Panc1 (cell line): ENCODE measurements at regions not wholly inside any gene's neighbourhood (a gene's known extent, or its start where the extent isn't known, plus 50 kb on each side); places are given as distances from the start of the nearest gene placed in this dataset.

Experiments used
- ATAC-seq: fragments of 200-7000 bp; cut with Tn5 transposase; 2 replicates; pipeline ENCODE4 v1.9.1; 2020; ENCODE audit warnings: mild to moderate bottlenecking, moderate library complexity
- BruUV-seq: library from RNA; stranded (reverse); fragments of 400-500 nt; replicated peaks from 2 replicates; lab custom pipeline; 2021; lab: Mats Ljungman, UMichigan
- CTCF ChIA-PET: fragments of 300-600 bp; sonication (Branson Sonifier 250); formaldehyde crosslinking; loops from one replicate; lab custom pipeline; 2022; ENCODE audit warnings: antibody characterized with exemption; lab: Charles Lee
- POLR2A ChIA-PET: fragments of 300-600 bp; sonication (Branson Sonifier 250); formaldehyde crosslinking; loops from one replicate; lab custom pipeline; 2022; ENCODE audit warnings: antibody characterized with exemption; lab: Charles Lee
- DNase-seq: peaks from one replicate; pipeline ENCODE4 v3.0.0-alpha.2; 2010; ENCODE audit warnings: low read depth, low spot score
- H3K27ac ChIP-seq: 2 replicates; pipeline ENCODE4 v1.5.1; 2011; ENCODE audit warnings: mild to moderate bottlenecking, low read length, inconsistent platforms
- H3K27me3 ChIP-seq: fragments of 200-500 bp; sonication (Bioruptor generic); 2 replicates; pipeline ENCODE4 v1.6.0; 2014; ENCODE audit warnings: low read length, inconsistent platforms; ENCODE audit not compliant: control insufficient read depth, insufficient read depth
- H3K36me3 ChIP-seq: fragments of 200-500 bp; sonication (Bioruptor generic); 2 replicates; pipeline ENCODE4 v1.5.1; 2014; ENCODE audit warnings: inconsistent platforms, mild to moderate bottlenecking, low read length, moderate library complexity; ENCODE audit not compliant: control insufficient read depth, insufficient read depth
- H3K4me1 ChIP-seq: 2 replicates; pipeline ENCODE4 v1.5.1; 2011; ENCODE audit warnings: inconsistent platforms, mild to moderate bottlenecking, low read length, moderate library complexity; ENCODE audit not compliant: control insufficient read depth, insufficient read depth
- H3K4me3 ChIP-seq, 2 experiments: 2 replicates each; pipeline ENCODE4 v1.5.1; 2011 to 2012; ENCODE audit warnings: low read depth in 2 of 2, low read length in 2 of 2, mild to moderate bottlenecking in 2 of 2, inconsistent platforms in 1 of 2, moderate library complexity in 1 of 2
- H3K9me3 ChIP-seq: fragments of 200-500 bp; sonication (Bioruptor generic); 2 replicates; pipeline ENCODE4 v1.5.1; 2014; ENCODE audit warnings: low read depth, mild to moderate bottlenecking, inconsistent platforms, low read length, moderate library complexity; ENCODE audit not compliant: control insufficient read depth, insufficient read depth
- CTCF ChIP-seq: fragments of 450-650 bp; IDR thresholded peaks from 2 replicates; pipeline ENCODE4 v1.5.1; 2017; ENCODE audit warnings: mild to moderate bottlenecking
- POLR2AphosphoS5 ChIP-seq: IDR thresholded peaks from 2 replicates; pipeline ENCODE4 v1.6.1; 2012; ENCODE audit warnings: mild to moderate bottlenecking, low read depth, low read length, moderate library complexity
- REST ChIP-seq, 2 experiments: IDR thresholded peaks; 2 replicates each; pipeline ENCODE4 v1.6.1; 2011 to 2012; ENCODE audit warnings: low read depth in 2 of 2, control low read depth in 1 of 2, low read length in 1 of 2, mild to moderate bottlenecking in 1 of 2, moderate library complexity in 1 of 2; ENCODE audit not compliant: insufficient read depth in 1 of 2
- SIN3A ChIP-seq: IDR thresholded peaks from 2 replicates; pipeline ENCODE4 v1.6.1; 2012; ENCODE audit warnings: low read depth, mild to moderate bottlenecking, low read length, moderate library complexity, borderline replicate concordance; ENCODE audit not compliant: insufficient read depth
- TCF7L2 ChIP-seq: IDR thresholded peaks from 2 replicates; pipeline ENCODE4 v1.6.1; 2011; ENCODE audit warnings: mild to moderate bottlenecking, low read depth, low read length, inconsistent platforms
- in situ Hi-C: cut with HindIII; loops from 2 replicates; pipeline ENCODE4 v1.10.0; 2016; ENCODE audit warnings: low sequenced_read_pairs, low pct_unique_long_range_greater_than_20kb
- intact Hi-C: fragments of 100-400 bp; cut with micrococcal nuclease; formaldehyde crosslinking; loops from one replicate; pipeline ENCODE4 v1.10.0; 2022; ENCODE audit not compliant: unreplicated experiment

GRCh38 chr7:13731643-13732042 is 257.8 kb downstream of the ETV1 start:
- in situ Hi-C loops: no loop called here
- no peaks in the 10 kb centered on the region for H3K4me1 ChIP-seq
- DNase-seq: no peak

GRCh38 chr7:13737563-13737962 is 251.9 kb downstream of the ETV1 start:
- ATAC-seq (no peak), DNase-seq (no peak)
- no peaks in the 10 kb centered on the region for H3K27me3 ChIP-seq
- H3K36me3 ChIP-seq: no peaks in the 10 kb centered on the region
- no peaks in the 10 kb centered on the region for H3K4me1 ChIP-seq
- in situ Hi-C loops (no loop called here), intact Hi-C loops (no loop called here)
- no peaks in the 10 kb centered on the region for H3K9me3 ChIP-seq
- no peak overlapping the region for H3K4me3 ChIP-seq
- CTCF ChIA-PET: no interaction called here
- POLR2A ChIA-PET: no interaction called here
- no TSS peak for BruUV-seq
- no peak overlapping the region for H3K27ac ChIP-seq
- no peak for TF ChIP-seq REST (IDR thresholded peaks at IDR 0.05; ENCODE audit: insufficient read depth in 1 of 2, low read depth in 2 of 2, low read length in 1 of 2)
- no peak for TF ChIP-seq SIN3A
- TF ChIP-seq CTCF: no peak
- TF ChIP-seq TCF7L2: no peak
- TF ChIP-seq POLR2AphosphoS5: no peak

More at GRCh38 chr7:13731643-13732042, 257.8 kb downstream of the ETV1 start:
- Histone ChIP-seq H3K27ac (no peak overlapping the region), H3K4me3 (no peak overlapping the region), H3K9me3 (0 out of 2 replicates have a peak, but pooled peaks cover 4% of the 10 kb centered on the region), H3K27me3 (no peaks in the 10 kb centered on the region), H3K36me3 (no peaks in the 10 kb centered on the region; the same call in 1 of the 2 replicates)
- ChIA-PET POLR2A (no interaction called here), CTCF (no interaction called here)
- intact Hi-C loops: no loop called here
- no TSS peak for BruUV-seq
- TF ChIP-seq TCF7L2 (no peak), SIN3A (no peak), REST (IDR thresholded peaks at IDR 0.05; ENCODE audit: insufficient read depth in 1 of 2, low read depth in 2 of 2, low read length in 1 of 2) (no peak), POLR2AphosphoS5 (no peak), CTCF (no peak)
- ATAC-seq: no peak
